GM12864 (cell line): ENCODE measurements at regions not wholly inside any gene's neighbourhood (a gene's known extent, or its start where the extent isn't known, plus 50 kb on each side); places are given as distances from the start of the nearest gene placed in this dataset.

ENCODE experiments used
- DNase-seq: peaks from one replicate; pipeline ENCODE4 v3.0.0-alpha.2; 2011; ENCODE audit warnings: low read depth
- H3K4me3 ChIP-seq: 2 replicates; pipeline ENCODE4 v1.5.1; 2011; ENCODE audit warnings: mild to moderate bottlenecking, low read depth, low read length, control low read depth
- CTCF ChIP-seq: IDR thresholded peaks from 2 replicates; pipeline ENCODE4 v1.5.1; 2011; ENCODE audit warnings: low read depth, mild to moderate bottlenecking, moderate library complexity, low read length, control low read depth, inconsistent platforms; ENCODE audit errors: missing control alignments

- H3K4me3 ChIP-seq = no peak overlapping the region
- TF ChIP-seq CTCF = no peak
- DNase-seq = no peak
These were observed 152.5 kb downstream of the ESM1 start for GRCh38 chr5:54832858-54833257.

GRCh38 chr5:54832045-54832444, 153.3 kb downstream of the ESM1 start:
- no peak for DNase-seq
- no peak overlapping the region for H3K4me3 ChIP-seq
- TF ChIP-seq CTCF = no peak

- no peak overlapping the region for H3K4me3 ChIP-seq
- no peak for TF ChIP-seq CTCF
- DNase-seq = no peak
These were observed 154.2 kb downstream of the ESM1 start for GRCh38 chr5:54831233-54831632.

GRCh38 chr5:54829676-54830535, 155.5 kb downstream of the ESM1 start:
- no peak for TF ChIP-seq CTCF
- no peak for DNase-seq
- H3K4me3 ChIP-seq = no peak overlapping the region

GRCh38 chr5:54829102-54829501, 156.3 kb downstream of the ESM1 start:
- no peak for DNase-seq
- no peak overlapping the region for H3K4me3 ChIP-seq
- no peak for TF ChIP-seq CTCF

- no peak overlapping the region for H3K4me3 ChIP-seq
- no peak for DNase-seq
These were observed 157.2 kb downstream of the ESM1 start for GRCh38 chr5:54828151-54828550.

More at GRCh38 chr5:54828151-54828550, 157.2 kb downstream of the ESM1 start:
- TF ChIP-seq CTCF = no peak
